H9 (cell line): ENCODE measurements at regions not wholly inside any gene's neighbourhood (a gene's known extent, or its start where the extent isn't known, plus 50 kb on each side); places are given as distances from the start of the nearest gene placed in this dataset.

Experiments
- DNase-seq: peaks from one replicate; pipeline ENCODE4 v3.0.0-alpha.2; 2017
- H2AFZ ChIP-seq: one replicate; pipeline ENCODE4 v1.6.1; 2013; ENCODE audit warnings: mild to moderate bottlenecking, low read length, control low read depth, moderate library complexity
- H2AK5ac ChIP-seq: 2 replicates; pipeline ENCODE4 v1.6.1; 2013; ENCODE audit warnings: low read length, control low read depth, mixed read lengths; ENCODE audit not compliant: insufficient read length
- H2BK120ac ChIP-seq: one replicate; pipeline ENCODE4 v1.6.1; 2013; ENCODE audit warnings: low read depth, mild to moderate bottlenecking, low read length, control low read depth, inconsistent platforms; ENCODE audit not compliant: poor library complexity, severe bottlenecking
- H2BK12ac ChIP-seq: 2 replicates; pipeline ENCODE4 v1.6.1; 2013; ENCODE audit warnings: low read length, control low read depth, mixed read lengths, low read depth; ENCODE audit not compliant: insufficient read length
- H2BK15ac ChIP-seq: 2 replicates; pipeline ENCODE4 v1.6.1; 2013; ENCODE audit warnings: low read depth, low read length, control low read depth
- H2BK20ac ChIP-seq: one replicate; pipeline ENCODE4 v1.6.1; 2013; ENCODE audit warnings: low read depth, mild to moderate bottlenecking, low read length, control low read depth, inconsistent platforms; ENCODE audit not compliant: poor library complexity, severe bottlenecking
- H2BK5ac ChIP-seq: 2 replicates; pipeline ENCODE4 v1.6.1; 2013; ENCODE audit warnings: low read length, control low read depth, mixed read lengths; ENCODE audit not compliant: insufficient read length
- H3K14ac ChIP-seq: 2 replicates; pipeline ENCODE4 v1.6.1; 2013; ENCODE audit warnings: low read length, control low read depth; ENCODE audit not compliant: insufficient read depth
- H3K18ac ChIP-seq: 2 replicates; pipeline ENCODE4 v1.6.1; 2013; ENCODE audit warnings: low read depth, mild to moderate bottlenecking, mixed read lengths, low read length, control low read depth; ENCODE audit not compliant: insufficient read length
- H3K23ac ChIP-seq: 2 replicates; pipeline ENCODE4 v1.6.1; 2013; ENCODE audit warnings: low read length, control low read depth, mixed read lengths, low read depth; ENCODE audit not compliant: insufficient read length
- H3K23me2 ChIP-seq: 2 replicates; pipeline ENCODE4 v1.6.1; 2013; ENCODE audit warnings: low read depth, mild to moderate bottlenecking, mixed read lengths, low read length, control low read depth; ENCODE audit not compliant: insufficient read length, poor library complexity, severe bottlenecking
- H3K27ac ChIP-seq: 2 replicates; pipeline ENCODE4 v1.5.1; 2013; ENCODE audit warnings: low read length, control low read depth, mixed read lengths, low read depth; ENCODE audit not compliant: insufficient read length
- H3K27me3 ChIP-seq: 2 replicates; pipeline ENCODE4 v1.6.1; 2013; ENCODE audit warnings: low read length, control low read depth, inconsistent platforms; ENCODE audit not compliant: insufficient read depth
- H3K4ac ChIP-seq: 2 replicates; pipeline ENCODE4 v1.6.1; 2013; ENCODE audit warnings: low read depth, mild to moderate bottlenecking, control low read depth, inconsistent platforms, low read length, moderate library complexity
- H3K4me1 ChIP-seq: 2 replicates; pipeline ENCODE4 v1.6.1; 2013; ENCODE audit warnings: low read length, control low read depth, inconsistent platforms; ENCODE audit not compliant: insufficient read depth
- H3K4me2 ChIP-seq: 2 replicates; pipeline ENCODE4 v1.6.1; 2013; ENCODE audit warnings: low read length, control low read depth, mixed read lengths; ENCODE audit not compliant: insufficient read length, insufficient read depth
- H3K56ac ChIP-seq: 2 replicates; pipeline ENCODE4 v1.6.1; 2013; ENCODE audit warnings: low read depth, mild to moderate bottlenecking, mixed read lengths, low read length, control low read depth; ENCODE audit not compliant: insufficient read length
- H3K79me1 ChIP-seq: 2 replicates; pipeline ENCODE4 v1.6.1; 2013; ENCODE audit warnings: low read depth, mild to moderate bottlenecking, moderate library complexity, low read length, control low read depth, inconsistent platforms; ENCODE audit not compliant: insufficient read depth, poor library complexity, severe bottlenecking
- H3K79me2 ChIP-seq: 2 replicates; pipeline ENCODE4 v1.6.1; 2013; ENCODE audit warnings: low read length, control low read depth, inconsistent platforms; ENCODE audit not compliant: insufficient read depth
- H3K9ac ChIP-seq: 2 replicates; pipeline ENCODE4 v1.6.1; 2013; ENCODE audit warnings: low read length, control low read depth, mixed read lengths; ENCODE audit not compliant: insufficient read length; ENCODE audit errors: extremely low read depth
- H3K9me3 ChIP-seq: one replicate; pipeline ENCODE4 v1.6.1; 2013; ENCODE audit warnings: low read depth, low read length, inconsistent platforms; ENCODE audit not compliant: control insufficient read depth
- H3T11ph ChIP-seq: one replicate; pipeline ENCODE4 v1.6.1; 2013; ENCODE audit warnings: mild to moderate bottlenecking, low read length, control low read depth, inconsistent platforms
- H4K20me1 ChIP-seq: one replicate; pipeline ENCODE4 v1.6.1; 2013; ENCODE audit not compliant: control insufficient read depth, insufficient read length, insufficient read depth
- H4K5ac ChIP-seq: 2 replicates; pipeline ENCODE4 v1.6.1; 2013; ENCODE audit warnings: low read depth, mild to moderate bottlenecking, mixed read lengths, low read length, control low read depth; ENCODE audit not compliant: insufficient read length
- H4K8ac ChIP-seq: replicated peaks from 2 replicates; pipeline ENCODE4 v1.6.1; 2013; ENCODE audit warnings: low read length, control low read depth, mixed read lengths, low read depth; ENCODE audit not compliant: insufficient read length
- H4K91ac ChIP-seq: 2 replicates; pipeline ENCODE4 v1.6.1; 2013; ENCODE audit warnings: low read depth, mild to moderate bottlenecking, moderate library complexity, mixed read lengths, low read length, control low read depth; ENCODE audit not compliant: insufficient read length
- H3K27ac Mint-ChIP-seq, 3 experiments: 2 replicates in 2 of 3; 3 replicates in 1 of 3; pipeline ENCODE4 v1.8.0; 2020 to 2021; ENCODE audit warnings: mixed read lengths in 3 of 3, mild to moderate bottlenecking in 1 of 3, moderate library complexity in 1 of 3
- H3K27me3 Mint-ChIP-seq: 2 replicates; pipeline ENCODE4 v1.8.0; 2021; ENCODE audit warnings: low read depth, mild to moderate bottlenecking, moderate library complexity, mixed read lengths
- H3K36me3 Mint-ChIP-seq, 3 experiments: 2 replicates in 2 of 3; 3 replicates in 1 of 3; pipeline ENCODE4 v1.8.0; 2020 to 2021; ENCODE audit warnings: low read depth in 3 of 3, mixed read lengths in 3 of 3; ENCODE audit not compliant: insufficient read depth in 1 of 3
- H3K4me1 Mint-ChIP-seq, 2 experiments: 2 replicates each; pipeline ENCODE4 v1.8.0; 2020; ENCODE audit warnings: mixed read lengths in 2 of 2
- H3K4me3 Mint-ChIP-seq, 2 experiments: 2 replicates in 1 of 2; 3 replicates in 1 of 2; pipeline ENCODE4 v1.8.0; 2020 to 2021; ENCODE audit warnings: mild to moderate bottlenecking in 2 of 2, mixed read lengths in 2 of 2, moderate library complexity in 1 of 2
- H3K9me3 Mint-ChIP-seq, 2 experiments: 2 replicates in 1 of 2; 3 replicates in 1 of 2; pipeline ENCODE4 v1.8.0; 2020; ENCODE audit warnings: mild to moderate bottlenecking in 2 of 2, mixed read lengths in 2 of 2, moderate library complexity in 1 of 2
- CTCF ChIP-seq: fragments of 200-600 bp; sonication (generic); conservative IDR thresholded peaks from 3 replicates; pipeline ENCODE4 v1.8.0; 2021; ENCODE audit warnings: antibody characterized with exemption, mild to moderate bottlenecking
- WGBS: extraction: QIAGEN DNeasy Blood & Tissue Kit; methylation state at CpG from one replicate; pipeline ENCODE4 v1.1.7; 2013; ENCODE audit warnings: missing lambda C conversion rate, low lambda C conversion rate, mixed read lengths; ENCODE audit not compliant: insufficient read length; ENCODE audit errors: extremely low coverage; 5-methylcytosine and 5-hydroxymethylcytosine counted together

DNA sequence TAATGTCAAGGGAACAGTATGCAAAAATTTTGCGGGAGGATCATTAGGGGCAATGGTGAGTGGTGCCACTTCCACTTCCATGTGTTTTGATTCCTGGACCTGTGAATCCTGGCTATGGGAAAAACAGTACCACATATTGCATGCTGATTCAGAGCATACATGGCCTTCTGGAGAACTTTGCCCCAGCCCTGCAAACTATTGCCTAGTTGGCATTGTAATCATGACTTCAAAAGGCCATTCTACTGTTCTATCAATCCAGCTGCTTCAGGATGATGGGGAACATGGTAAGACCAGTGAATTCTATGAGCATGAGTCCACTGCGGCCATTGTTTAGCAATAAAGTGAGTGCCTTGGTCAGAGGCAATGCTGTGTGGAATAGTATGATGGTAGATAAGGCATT is 75.3 kb upstream of the ZC3H15 start:
- Histone ChIP-seq H3K79me1 (no peaks in the 10 kb centered on the region), H3K79me2 (no peaks in the 10 kb centered on the region), H2BK5ac (no peak overlapping the region), H4K8ac (no peak overlapping the region), H3K56ac (no peak overlapping the region), H3K9me3 (no peaks in the 10 kb centered on the region), H2BK12ac (no peak overlapping the region), H4K20me1 (no peaks in the 10 kb centered on the region), H3K4me2 (no peak overlapping the region), H3K23ac (no peak overlapping the region), H2AFZ (no peak overlapping the region), H3K27me3 (no peaks in the 10 kb centered on the region), H3K4ac (no peak overlapping the region), H3K4me1 (no peaks in the 10 kb centered on the region), H2BK15ac (no peak overlapping the region), H3K27ac (no peak overlapping the region), H3K23me2 (no peaks in the 10 kb centered on the region), H2BK120ac (no peak overlapping the region), H4K5ac (no peak overlapping the region), H2AK5ac (no peak overlapping the region), H2BK20ac (no peak overlapping the region), H3K9ac (no peak overlapping the region), H3T11ph (no peak overlapping the region), H3K18ac (no peak overlapping the region), H3K14ac (no peak overlapping the region), H4K91ac (no peak overlapping the region)
- Mint-ChIP-seq H3K27ac (no peak overlapping the region), H3K36me3 (peaks cover 7 to 23% (median 12%) of the 10 kb centered on the region in 3 experiments; a peak in 6 of 7 replicates), H3K9me3 (peaks cover 0 to 8% of the 10 kb centered on the region in 2 experiments; a peak in 2 of 5 replicates), H3K4me3 (no peak overlapping the region), H3K27me3 (no peaks in the 10 kb centered on the region), H3K4me1 (no peaks in the 10 kb centered on the region)
- no peak for TF ChIP-seq CTCF
- no CpG with 5 or more reads among the region's 2 CpGs for WGBS
- no peak for DNase-seq
